ENCODE measurements at regions not wholly inside any gene's neighbourhood (a gene's known extent, or its start where the extent isn't known, plus 50 kb on each side); places are given as distances from the start of the nearest gene placed in this dataset.
A peak's percentile ranks its signal among the peaks of the same experiment; 100 is the strongest.

GRCh38 chr1:91092503-91092902, 70.7 kb upstream of the ZNF644 start:
- no peak for FAIRE-seq

GRCh38 chr1:91091812-91092211, 70.0 kb upstream of the ZNF644 start:
- no peak for FAIRE-seq

GRCh38 chr1:91080650-91081049, 58.8 kb upstream of the ZNF644 start:
- no peak for FAIRE-seq

- FAIRE-seq, result peak; percentile 94
These were observed 57.0 kb upstream of the ZNF644 start for GRCh38 chr1:91078859-91079258.

GRCh38 chr1:91076834-91077233, 55.0 kb upstream of the ZNF644 start:
- no peak for FAIRE-seq

- FAIRE-seq, result no peak
These were observed 53.6 kb upstream of the ZNF644 start for GRCh38 chr1:91075233-91076135.

- no peak for FAIRE-seq
These were observed 51.5 kb upstream of the ZNF644 start for GRCh38 chr1:91073299-91073698.

GRCh38 chr1:91071838-91072237, 50.0 kb upstream of the ZNF644 start:
- no peak for FAIRE-seq
